GM12874 (cell line): ENCODE measurements at regions not wholly inside any gene's neighbourhood (a gene's known extent, or its start where the extent isn't known, plus 50 kb on each side); places are given as distances from the start of the nearest gene placed in this dataset.

Source experiments
- CTCF ChIP-seq: IDR thresholded peaks from 2 replicates; pipeline ENCODE4 v1.5.1; 2011; ENCODE audit warnings: low read depth, mild to moderate bottlenecking, control low read depth, low read length, moderate library complexity; ENCODE audit not compliant: insufficient read depth

- no peak for TF ChIP-seq CTCF
Observed at GRCh38 chr6:144990784-144991183, 705.6 kb downstream of the UTRN start.

GRCh38 chr6:144993870-144994269 lies 708.7 kb downstream of the UTRN start:
- TF ChIP-seq CTCF = no peak

GRCh38 chr6:144997996-144998395 lies 712.9 kb downstream of the UTRN start:
- TF ChIP-seq CTCF = no peak

- TF ChIP-seq CTCF = no peak
Observed at GRCh38 chr6:144999127-144999526, 714.0 kb downstream of the UTRN start.

- no peak for TF ChIP-seq CTCF
Observed at GRCh38 chr6:145003145-145003544, 718.0 kb downstream of the UTRN start.

GRCh38 chr6:145006914-145007313 lies 721.8 kb downstream of the UTRN start:
- TF ChIP-seq CTCF = no peak

- no peak for TF ChIP-seq CTCF
Observed at GRCh38 chr6:145008715-145009114, 723.6 kb downstream of the UTRN start.

- TF ChIP-seq CTCF = no peak
Observed at GRCh38 chr6:145009711-145010110, 724.6 kb downstream of the UTRN start.
